ENCODE measurements at regions not wholly inside any gene's neighbourhood (a gene's known extent, or its start where the extent isn't known, plus 50 kb on each side); places are given as distances from the start of the nearest gene placed in this dataset.

DNA sequence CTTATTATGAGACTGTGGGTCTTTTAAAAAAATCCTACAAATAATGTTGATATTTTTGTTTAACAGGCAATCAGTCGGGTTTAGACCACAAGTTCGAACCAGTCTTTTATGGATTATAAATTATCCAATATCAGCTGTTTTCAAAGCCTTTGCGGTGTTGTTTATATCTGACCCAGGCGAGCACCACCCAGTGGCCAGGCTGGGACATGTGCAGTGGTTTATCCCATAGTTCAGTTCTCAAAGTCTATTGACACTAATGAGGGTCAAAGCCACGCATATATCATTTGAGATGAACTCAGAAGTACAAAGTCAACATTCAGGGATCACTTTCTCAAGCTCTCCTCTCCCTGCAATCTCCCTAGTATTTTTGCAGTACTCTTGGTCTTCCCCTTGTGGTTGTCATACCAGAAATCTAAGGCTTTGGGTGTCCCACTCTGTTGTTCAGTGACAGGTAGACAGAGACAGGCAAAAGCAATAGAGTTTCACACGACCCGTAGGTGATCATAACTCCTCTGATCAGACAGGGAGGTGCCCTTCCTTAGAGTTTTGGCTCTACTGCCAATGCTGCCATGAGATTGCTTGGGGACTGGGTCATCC lies 117.4 kb upstream of the POM121L12 start:
- TF ChIP-seq, protein P1, sequence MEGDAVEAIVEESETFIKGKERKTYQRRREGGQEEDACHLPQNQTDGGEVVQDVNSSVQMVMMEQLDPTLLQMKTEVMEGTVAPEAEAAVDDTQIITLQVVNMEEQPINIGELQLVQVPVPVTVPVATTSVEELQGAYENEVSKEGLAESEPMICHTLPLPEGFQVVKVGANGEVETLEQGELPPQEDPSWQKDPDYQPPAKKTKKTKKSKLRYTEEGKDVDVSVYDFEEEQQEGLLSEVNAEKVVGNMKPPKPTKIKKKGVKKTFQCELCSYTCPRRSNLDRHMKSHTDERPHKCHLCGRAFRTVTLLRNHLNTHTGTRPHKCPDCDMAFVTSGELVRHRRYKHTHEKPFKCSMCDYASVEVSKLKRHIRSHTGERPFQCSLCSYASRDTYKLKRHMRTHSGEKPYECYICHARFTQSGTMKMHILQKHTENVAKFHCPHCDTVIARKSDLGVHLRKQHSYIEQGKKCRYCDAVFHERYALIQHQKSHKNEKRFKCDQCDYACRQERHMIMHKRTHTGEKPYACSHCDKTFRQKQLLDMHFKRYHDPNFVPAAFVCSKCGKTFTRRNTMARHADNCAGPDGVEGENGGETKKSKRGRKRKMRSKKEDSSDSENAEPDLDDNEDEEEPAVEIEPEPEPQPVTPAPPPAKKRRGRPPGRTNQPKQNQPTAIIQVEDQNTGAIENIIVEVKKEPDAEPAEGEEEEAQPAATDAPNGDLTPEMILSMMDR (IDR thresholded peaks at IDR 0.05), result no peak
- no peak for TF ChIP-seq POLR2A (IDR thresholded peaks at IDR 0.05)

All from thyroid gland (tissue), 4 donors.